GM12891 (cell line): ENCODE measurements at regions not wholly inside any gene's neighbourhood (a gene's known extent, or its start where the extent isn't known, plus 50 kb on each side); places are given as distances from the start of the nearest gene placed in this dataset.

ENCODE experiments used
- PAX5 ChIP-seq: IDR thresholded peaks from 2 replicates; pipeline ENCODE4 v1.6.1; 2011; ENCODE audit warnings: low read length, moderate library complexity, mild to moderate bottlenecking; ENCODE audit not compliant: insufficient read depth, severe bottlenecking
- POLR2A ChIP-seq: IDR thresholded peaks from 2 replicates; pipeline ENCODE4 v1.6.1; 2011; ENCODE audit warnings: low read depth, low read length, control low read depth
- POLR2AphosphoS5 ChIP-seq: IDR thresholded peaks from 2 replicates; pipeline ENCODE4 v1.6.1; 2011; ENCODE audit warnings: low read depth, low read length, control low read depth
- SPI1 ChIP-seq: IDR thresholded peaks from 2 replicates; pipeline ENCODE4 v1.6.1; 2011; ENCODE audit warnings: low read depth, low read length, control low read depth
- TAF1 ChIP-seq: IDR thresholded peaks from 2 replicates; pipeline ENCODE4 v1.6.1; 2011; ENCODE audit warnings: low read depth, low read length, control low read depth

GRCh38 chr2:6510532-6510931 is 355.2 kb downstream of the CMPK2 start:
- TF ChIP-seq POLR2AphosphoS5 (no peak), POLR2A (no peak), PAX5 (no peak), TAF1 (no peak), SPI1 (no peak)
